ENCODE measurements at regions not wholly inside any gene's neighbourhood (a gene's known extent, or its start where the extent isn't known, plus 50 kb on each side); places are given as distances from the start of the nearest gene placed in this dataset.

- H3K4me3 ChIP-seq = no peak overlapping the region
- H3K9me3 ChIP-seq = no peaks in the 10 kb centered on the region
- ATAC-seq = no peak
- H3K4me1 ChIP-seq (ENCODE audit: low read depth) = no peaks in the 10 kb centered on the region
- TF ChIP-seq, protein P1, sequence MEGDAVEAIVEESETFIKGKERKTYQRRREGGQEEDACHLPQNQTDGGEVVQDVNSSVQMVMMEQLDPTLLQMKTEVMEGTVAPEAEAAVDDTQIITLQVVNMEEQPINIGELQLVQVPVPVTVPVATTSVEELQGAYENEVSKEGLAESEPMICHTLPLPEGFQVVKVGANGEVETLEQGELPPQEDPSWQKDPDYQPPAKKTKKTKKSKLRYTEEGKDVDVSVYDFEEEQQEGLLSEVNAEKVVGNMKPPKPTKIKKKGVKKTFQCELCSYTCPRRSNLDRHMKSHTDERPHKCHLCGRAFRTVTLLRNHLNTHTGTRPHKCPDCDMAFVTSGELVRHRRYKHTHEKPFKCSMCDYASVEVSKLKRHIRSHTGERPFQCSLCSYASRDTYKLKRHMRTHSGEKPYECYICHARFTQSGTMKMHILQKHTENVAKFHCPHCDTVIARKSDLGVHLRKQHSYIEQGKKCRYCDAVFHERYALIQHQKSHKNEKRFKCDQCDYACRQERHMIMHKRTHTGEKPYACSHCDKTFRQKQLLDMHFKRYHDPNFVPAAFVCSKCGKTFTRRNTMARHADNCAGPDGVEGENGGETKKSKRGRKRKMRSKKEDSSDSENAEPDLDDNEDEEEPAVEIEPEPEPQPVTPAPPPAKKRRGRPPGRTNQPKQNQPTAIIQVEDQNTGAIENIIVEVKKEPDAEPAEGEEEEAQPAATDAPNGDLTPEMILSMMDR (IDR thresholded peaks at IDR 0.05) = no peak
- intact Hi-C loops (cut with DNase I, micrococcal nuclease) = no loop called here
- H3K36me3 ChIP-seq (ENCODE audit: low read depth) = no peaks in the 10 kb centered on the region
- no peak for DNase-seq
Measured at GRCh38 chr10:8272794-8273425, 218.4 kb downstream of the GATA3 start.

DNA sequence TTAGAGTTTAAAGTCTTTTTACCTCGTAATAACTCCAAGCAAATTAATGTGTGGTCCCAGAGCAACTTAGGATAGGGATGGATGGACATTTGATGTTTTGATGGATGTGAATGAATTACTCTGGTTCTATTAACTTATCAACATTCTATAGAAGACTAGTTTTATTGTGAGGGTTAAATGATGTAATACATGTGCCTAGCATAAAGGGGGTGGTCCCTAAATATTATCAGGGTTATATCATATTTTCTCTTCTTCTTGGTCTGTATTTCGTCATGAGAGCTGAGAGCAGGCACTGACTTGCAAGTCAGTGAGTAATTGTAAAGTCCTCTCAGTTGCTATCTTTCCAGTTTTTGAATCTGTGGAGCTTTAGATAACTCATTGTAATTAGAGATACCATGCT lies 219.3 kb downstream of the GATA3 start:
- ATAC-seq (no peak), DNase-seq (no peak)
- no peaks in the 10 kb centered on the region for H3K9me3 ChIP-seq
- intact Hi-C loops (cut with DNase I, micrococcal nuclease) = no loop called here
- H3K36me3 ChIP-seq (ENCODE audit: low read depth) = no peaks in the 10 kb centered on the region
- no peak overlapping the region for H3K4me3 ChIP-seq
- no peaks in the 10 kb centered on the region for H3K4me1 ChIP-seq (ENCODE audit: low read depth)
- TF ChIP-seq, protein P1 (IDR thresholded peaks at IDR 0.05) = no peak

- TF ChIP-seq, protein P1 (IDR thresholded peaks at IDR 0.05) = no peak
- Histone ChIP-seq H3K4me3 (no peak overlapping the region), H3K9me3 (no peaks in the 10 kb centered on the region), H3K36me3 (ENCODE audit: low read depth) (no peaks in the 10 kb centered on the region), H3K4me1 (ENCODE audit: low read depth) (no peaks in the 10 kb centered on the region)
- no peak for DNase-seq
- ATAC-seq = no peak
- intact Hi-C loops (cut with DNase I, micrococcal nuclease) = no loop called here
Measured at GRCh38 chr10:8275911-8276310, 221.4 kb downstream of the GATA3 start.

- ATAC-seq (no peak), DNase-seq (no peak)
- intact Hi-C loops (cut with DNase I, micrococcal nuclease) = no loop called here
- no peaks in the 10 kb centered on the region for H3K9me3 ChIP-seq
- TF ChIP-seq, protein P1 (IDR thresholded peaks at IDR 0.05) = no peak
- H3K36me3 ChIP-seq (ENCODE audit: low read depth) = no peaks in the 10 kb centered on the region
- no peak overlapping the region for H3K4me3 ChIP-seq
- no peaks in the 10 kb centered on the region for H3K4me1 ChIP-seq (ENCODE audit: low read depth)
Measured at GRCh38 chr10:8278099-8278498, 223.6 kb downstream of the GATA3 start.

DNA sequence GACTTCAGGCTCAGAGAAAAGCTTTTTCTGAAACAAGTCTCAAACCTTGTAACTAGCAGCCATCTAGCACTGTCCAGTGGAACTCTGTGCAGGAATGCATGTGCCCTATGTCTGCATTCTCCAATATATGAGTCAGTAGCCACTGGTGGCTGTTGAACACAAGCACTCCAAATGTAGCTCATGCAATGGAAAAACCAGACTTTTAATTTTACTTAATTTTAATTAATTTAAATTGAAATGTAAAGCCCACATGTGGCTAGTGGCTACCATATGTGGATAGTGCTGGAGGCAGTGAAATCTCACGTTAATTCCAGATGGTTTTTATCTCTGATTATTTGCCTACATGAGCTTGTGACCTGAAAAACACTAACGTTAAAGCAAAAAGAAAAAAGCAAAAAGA lies 225.1 kb downstream of the GATA3 start:
- no peaks in the 10 kb centered on the region for H3K4me1 ChIP-seq (ENCODE audit: low read depth)
- H3K9me3 ChIP-seq = no peaks in the 10 kb centered on the region
- H3K4me3 ChIP-seq = no peak overlapping the region
- no peaks in the 10 kb centered on the region for H3K36me3 ChIP-seq (ENCODE audit: low read depth)
- DNase-seq (no peak), ATAC-seq (no peak)
- TF ChIP-seq, protein P1 (IDR thresholded peaks at IDR 0.05) = no peak
- intact Hi-C loops (cut with DNase I, micrococcal nuclease) = no loop called here

GRCh38 chr10:8280946-8281345 lies 226.5 kb downstream of the GATA3 start:
- TF ChIP-seq, protein P1 (IDR thresholded peaks at IDR 0.05) = no peak
- Histone ChIP-seq H3K4me3 (no peak overlapping the region), H3K9me3 (no peaks in the 10 kb centered on the region), H3K36me3 (ENCODE audit: low read depth) (no peaks in the 10 kb centered on the region), H3K4me1 (ENCODE audit: low read depth) (no peaks in the 10 kb centered on the region)
- DNase-seq = no peak
- intact Hi-C loops (cut with DNase I, micrococcal nuclease) = no loop called here
- no peak for ATAC-seq

All from mucosa of descending colon (tissue), 3 donors.